Osteocyte (in vitro differentiated cells): ENCODE measurements at regions not wholly inside any gene's neighbourhood (a gene's known extent, or its start where the extent isn't known, plus 50 kb on each side); places are given as distances from the start of the nearest gene placed in this dataset.
"Not testable (repeated sequence)": the region's sequence is repeated elsewhere in the genome, so short reads cannot be mapped to it uniquely, and the experiment has no call there.

Experiments used
- DNase-seq: peaks from one replicate; pipeline ENCODE4 v3.0.0; 2021; ENCODE audit warnings: mixed read lengths; ENCODE audit not compliant: unreplicated experiment; ENCODE audit errors: extremely low spot score
- H3K27ac Mint-ChIP-seq: one replicate; pipeline ENCODE4 v1.8.0; 2021; ENCODE audit warnings: mild to moderate bottlenecking, mixed read lengths; ENCODE audit not compliant: unreplicated experiment
- H3K27me3 Mint-ChIP-seq: one replicate; pipeline ENCODE4 v1.8.0; 2021; ENCODE audit warnings: mixed read lengths; ENCODE audit not compliant: unreplicated experiment
- H3K36me3 Mint-ChIP-seq: one replicate; pipeline ENCODE4 v1.8.0; 2021; ENCODE audit warnings: mixed read lengths; ENCODE audit not compliant: unreplicated experiment
- H3K4me1 Mint-ChIP-seq: one replicate; pipeline ENCODE4 v1.8.0; 2021; ENCODE audit warnings: mixed read lengths; ENCODE audit not compliant: unreplicated experiment
- H3K4me3 Mint-ChIP-seq: one replicate; pipeline ENCODE4 v1.8.0; 2021; ENCODE audit warnings: mild to moderate bottlenecking, moderate library complexity, mixed read lengths; ENCODE audit not compliant: unreplicated experiment
- H3K9me3 Mint-ChIP-seq: one replicate; pipeline ENCODE4 v1.8.0; 2021; ENCODE audit warnings: mixed read lengths; ENCODE audit not compliant: unreplicated experiment
- CTCF ChIP-seq: fragments of 200-600 bp; sonication (generic); IDR thresholded peaks from 2 replicates; pipeline ENCODE4 v1.5.0; 2021; ENCODE audit warnings: antibody characterized with exemption, mild to moderate bottlenecking, moderate library complexity

- DNase-seq, result no peak
- no peaks in the 10 kb centered on the region for H3K9me3 Mint-ChIP-seq
- peaks cover 16% of the 10 kb centered on the region for H3K27me3 Mint-ChIP-seq
- no peak overlapping the region for H3K4me3 Mint-ChIP-seq
- TF ChIP-seq CTCF, result no peak
- H3K36me3 Mint-ChIP-seq, result no peaks in the 10 kb centered on the region
- no peak overlapping the region for H3K27ac Mint-ChIP-seq
- no peaks in the 10 kb centered on the region for H3K4me1 Mint-ChIP-seq
Observed at GRCh38 chr3:145079436-145079835, 1081.5 kb downstream of the PLOD2 start.

- peaks cover 9% of the 10 kb centered on the region for H3K27me3 Mint-ChIP-seq
- no peak for DNase-seq
- H3K4me3 Mint-ChIP-seq, result no peak overlapping the region
- H3K36me3 Mint-ChIP-seq, result no peaks in the 10 kb centered on the region
- no peaks in the 10 kb centered on the region for H3K4me1 Mint-ChIP-seq
- no peaks in the 10 kb centered on the region for H3K9me3 Mint-ChIP-seq
- H3K27ac Mint-ChIP-seq, result no peak overlapping the region
- TF ChIP-seq CTCF, result no peak
Observed at GRCh38 chr3:145087038-145087437, 1073.9 kb downstream of the PLOD2 start.

GRCh38 chr3:145088917-145089316 is 1072.1 kb downstream of the PLOD2 start:
- H3K27me3 Mint-ChIP-seq, result peaks cover under 1% of the 10 kb centered on the region
- no peak for TF ChIP-seq CTCF
- H3K36me3 Mint-ChIP-seq, result no peaks in the 10 kb centered on the region
- H3K9me3 Mint-ChIP-seq, result no peaks in the 10 kb centered on the region
- H3K4me1 Mint-ChIP-seq, result no peaks in the 10 kb centered on the region
- no peak overlapping the region for H3K4me3 Mint-ChIP-seq
- H3K27ac Mint-ChIP-seq, result no peak overlapping the region
- no peak for DNase-seq

GRCh38 chr3:145089337-145089736 is 1071.6 kb downstream of the PLOD2 start:
- no peaks in the 10 kb centered on the region for H3K27me3 Mint-ChIP-seq

GRCh38 chr3:145094355-145094941 is 1066.5 kb downstream of the PLOD2 start:
- Mint-ChIP-seq H3K9me3 (no peaks in the 10 kb centered on the region), H3K27me3 (no peaks in the 10 kb centered on the region), H3K4me3 (no peak overlapping the region), H3K36me3 (no peaks in the 10 kb centered on the region), H3K4me1 (peaks cover 6% of the 10 kb centered on the region), H3K27ac (peak overlapping the region; percentile 29)
- no peak for DNase-seq
- TF ChIP-seq CTCF, result no peak

More at GRCh38 chr3:145089337-145089736, 1071.6 kb downstream of the PLOD2 start:
- H3K27ac Mint-ChIP-seq, result no peak overlapping the region
- H3K4me3 Mint-ChIP-seq, result no peak overlapping the region
- no peaks in the 10 kb centered on the region for H3K9me3 Mint-ChIP-seq
- no peak for TF ChIP-seq CTCF
- no peaks in the 10 kb centered on the region for H3K36me3 Mint-ChIP-seq
- peaks cover 3% of the 10 kb centered on the region for H3K4me1 Mint-ChIP-seq
- no peak for DNase-seq

- H3K36me3 Mint-ChIP-seq, H3K9me3 Mint-ChIP-seq, DNase-seq, H3K4me3 Mint-ChIP-seq, H3K27ac Mint-ChIP-seq, H3K4me1 Mint-ChIP-seq, H3K27me3 Mint-ChIP-seq: not testable (repeated sequence)
Observed at GRCh38 chr3:145111141-145111540, 1049.8 kb downstream of the PLOD2 start.
